LoVo (cell line): ENCODE measurements at regions not wholly inside any gene's neighbourhood (a gene's known extent, or its start where the extent isn't known, plus 50 kb on each side); places are given as distances from the start of the nearest gene placed in this dataset.

Experiments
- DNase-seq: peaks from one replicate; pipeline ENCODE4 v3.0.0-alpha.2; 2016; ENCODE audit warnings: low spot score

DNA sequence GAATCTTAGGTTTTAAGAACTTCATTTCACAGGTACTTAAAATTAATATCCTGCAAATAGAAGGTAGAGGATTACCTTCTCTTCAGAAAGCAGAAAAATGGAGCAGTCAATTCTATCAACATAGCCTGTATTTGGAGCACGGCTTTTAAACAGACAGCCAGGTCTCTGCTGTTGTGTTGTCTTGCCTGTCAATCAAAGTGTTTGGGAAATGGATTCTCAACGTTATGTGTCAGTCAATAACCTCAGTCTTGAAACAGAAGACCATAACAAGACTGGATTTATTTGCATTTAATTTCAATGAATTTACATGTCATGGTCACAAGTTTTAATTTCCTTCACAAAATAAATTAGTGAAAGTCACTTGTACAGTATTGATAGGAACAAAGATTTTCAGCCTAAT is 51.9 kb upstream of the KRR1 start:
- no peak for DNase-seq

DNA sequence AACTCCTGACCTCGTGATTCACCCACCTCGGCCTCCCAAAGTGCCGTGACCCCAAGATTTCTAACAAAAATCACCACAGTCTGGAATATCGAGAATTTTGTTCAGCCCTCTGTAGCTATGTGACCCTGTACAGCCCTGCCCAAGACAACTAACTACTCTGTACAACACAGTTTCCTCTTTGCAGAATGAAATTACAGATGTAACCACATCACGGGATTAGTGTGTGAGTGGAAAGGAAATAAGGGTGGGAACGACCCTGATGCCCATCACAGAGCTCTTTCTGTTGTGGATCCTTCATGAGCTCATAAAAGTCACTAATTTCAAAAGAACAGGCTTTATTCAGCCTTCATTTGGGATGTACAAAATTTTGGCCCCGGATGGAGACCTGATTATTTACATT is 50.5 kb upstream of the KRR1 start:
- DNase-seq, result no peak
